K562 (cell line): ENCODE measurements at regions not wholly inside any gene's neighbourhood (a gene's known extent, or its start where the extent isn't known, plus 50 kb on each side); places are given as distances from the start of the nearest gene placed in this dataset.

Source experiments
- ATAC-seq: fragments of 200-7000 bp; cut with Tn5 transposase; 3 replicates; pipeline ENCODE4 v1.9.1; 2020; ENCODE audit warnings: moderate library complexity
- BruUV-seq: library from RNA; stranded (reverse); fragments of 400-500 nt; replicated peaks from 2 replicates; lab custom pipeline; 2021; lab: Mats Ljungman, UMichigan
- CTCF ChIA-PET: fragments of 300-600 bp; formaldehyde crosslinking; extraction: SDS; loops from one replicate; lab custom pipeline; 2021; ENCODE audit warnings: low intra/inter-chr PET ratio; lab: Yijun Ruan, JAX
- POLR2A ChIA-PET: fragments of 300-600, 350-650 bp; sonication (Branson Sonifier 250); formaldehyde crosslinking; extraction: SDS; loops from one replicate; lab custom pipeline; 2021; ENCODE audit warnings: antibody characterized with exemption, inconsistent platforms; lab: Yijun Ruan, JAX
- DNase-seq, 4 experiments: peaks; one replicate each; pipeline versions ENCODE4 v3.0.0 to v3.0.0-alpha.2; 2011 to 2018; ENCODE audit warnings: low spot score in 3 of 4, mixed read lengths in 3 of 4; ENCODE audit errors: extremely low read depth in 1 of 4
- FAIRE-seq: peaks from 2 replicates; lab custom pipeline; 2011; peaks lifted over from hg19 to GRCh38; lab: Jason Lieb, UNC
- H2AFZ ChIP-seq: 2 replicates; pipeline ENCODE4 v1.6.0; 2011; ENCODE audit warnings: low read depth, low read length, control low read depth, inconsistent platforms
- H3K27ac ChIP-seq: fragments of 200-600 bp; 3 replicates; pipeline ENCODE4 v1.8.0; 2011; ENCODE audit warnings: low read depth, mild to moderate bottlenecking, control low read depth, inconsistent platforms, low read length, moderate library complexity, mixed read lengths; ENCODE audit errors: extremely low read depth
- H3K27me3 ChIP-seq, 2 experiments: fragments of 300-600 bp in 1 of 2; 2 replicates in 1 of 2; 3 replicates in 1 of 2; pipeline versions ENCODE4 v1.6.0 to v1.8.0; 2011; ENCODE audit warnings: inconsistent platforms in 2 of 2, low read length in 2 of 2, mild to moderate bottlenecking in 1 of 2, mixed read lengths in 1 of 2, moderate library complexity in 1 of 2; ENCODE audit not compliant: control insufficient read depth in 2 of 2, insufficient read depth in 2 of 2
- H3K36me3 ChIP-seq: fragments of 300-600 bp; 3 replicates; pipeline ENCODE4 v1.8.0; 2011; ENCODE audit warnings: mild to moderate bottlenecking, low read length, inconsistent platforms; ENCODE audit not compliant: control insufficient read depth, insufficient read depth
- H3K4me1 ChIP-seq, 2 experiments: fragments of 200-600 bp in 1 of 2; replicated peaks in 1 of 2; 2 replicates in 1 of 2; 3 replicates in 1 of 2; pipeline versions ENCODE4 v1.5.1 to v1.8.0; 2011; ENCODE audit warnings: inconsistent platforms in 2 of 2, low read length in 2 of 2, mild to moderate bottlenecking in 1 of 2, mixed read lengths in 1 of 2, moderate library complexity in 1 of 2; ENCODE audit not compliant: control insufficient read depth in 2 of 2, insufficient read depth in 2 of 2
- H3K4me2 ChIP-seq: 2 replicates; pipeline ENCODE4 v1.6.1; 2011; ENCODE audit warnings: low read length, control low read depth, inconsistent platforms, mixed read lengths; ENCODE audit not compliant: insufficient read depth
- H3K4me3 ChIP-seq: fragments of 200-600 bp; sonication (generic), shearing (Covaris generic); 2 replicates; pipeline ENCODE4 v1.5.1; 2016; ENCODE audit warnings: control low read depth, inconsistent platforms
- H3K79me2 ChIP-seq: fragments of 200-600 bp; 3 replicates; pipeline ENCODE4 v1.8.0; 2011; ENCODE audit warnings: low read length, inconsistent platforms; ENCODE audit not compliant: control insufficient read depth, insufficient read depth
- H3K9ac ChIP-seq, 2 experiments: 2 replicates each; pipeline versions ENCODE4 v1.6.0 to v1.6.1; 2011; ENCODE audit warnings: low read depth in 2 of 2, low read length in 2 of 2, control low read depth in 1 of 2, inconsistent platforms in 1 of 2, mild to moderate bottlenecking in 1 of 2, mixed read lengths in 1 of 2; ENCODE audit not compliant: insufficient read depth in 1 of 2
- H3K9me1 ChIP-seq: one replicate; pipeline ENCODE4 v1.6.0; 2011; ENCODE audit warnings: inconsistent platforms, mild to moderate bottlenecking, low read length, moderate library complexity; ENCODE audit not compliant: control insufficient read depth, insufficient read depth
- H3K9me3 ChIP-seq: replicated peaks from 2 replicates; pipeline ENCODE4 v1.5.1; 2011; ENCODE audit warnings: low read depth, low read length, inconsistent platforms; ENCODE audit not compliant: control insufficient read depth, insufficient read depth
- H4K20me1 ChIP-seq: replicated peaks from 2 replicates; pipeline ENCODE4 v1.6.1; 2011; ENCODE audit warnings: low read length, inconsistent platforms, mixed read lengths; ENCODE audit not compliant: control insufficient read depth, insufficient read depth
- CEBPG ChIP-seq, 3 experiments: fragments of 200-800 bp in 1 of 3; sonication (Bioruptor generic) in 1 of 3; sonication (generic) in 1 of 3; formaldehyde crosslinking in 1 of 3; IDR thresholded peaks in 2 of 3; conservative IDR thresholded peaks in 1 of 3; 2 replicates each; pipeline versions ENCODE4 v1.6.1 to v1.8.0; 2016 to 2022; ENCODE audit warnings: missing compliant biosample characterization in 2 of 3, missing genetic modification characterization in 2 of 3, mild to moderate bottlenecking in 1 of 3, missing genetic modification reagents in 1 of 3
- CEBPZ ChIP-seq: fragments of 150-350 bp; IDR thresholded peaks from 2 replicates; pipeline ENCODE4 v1.6.1; 2014; ENCODE audit warnings: low read depth, mild to moderate bottlenecking, low read length, borderline replicate concordance
- CHD4 ChIP-seq: fragments of 200-600 bp; sonication (generic); IDR thresholded peaks from 3 replicates; pipeline ENCODE4 v1.6.1; 2012; ENCODE audit warnings: low read depth, mild to moderate bottlenecking, mixed read lengths, low read length, inconsistent platforms; ENCODE audit not compliant: insufficient read depth, insufficient replicate concordance, poor library complexity, severe bottlenecking
- E2F3 ChIP-seq: fragments of 250-450 bp; sonication (Bioruptor Pico); IDR thresholded peaks from 2 replicates; pipeline ENCODE4 v1.4.0; 2020; ENCODE audit warnings: mild to moderate bottlenecking
- EP300 ChIP-seq: IDR thresholded peaks from 2 replicates; pipeline ENCODE4 v1.6.1; 2012; ENCODE audit warnings: low read length, improper control_type of control experiment
- HMG20A ChIP-seq: fragments of 450-650 bp; formaldehyde crosslinking; conservative IDR thresholded peaks from 2 replicates; pipeline ENCODE4 v1.4.0; 2020; ENCODE audit warnings: mild to moderate bottlenecking, mixed read lengths
- HMGN3 ChIP-seq: IDR thresholded peaks from 2 replicates; pipeline ENCODE4 v1.6.1; 2011; ENCODE audit warnings: borderline replicate concordance, low read depth, mild to moderate bottlenecking, mixed read lengths, low read length; ENCODE audit not compliant: insufficient read length; ENCODE audit errors: extremely low read depth
- ILK ChIP-seq: fragments of 450-650 bp; IDR thresholded peaks from 2 replicates; pipeline ENCODE4 v1.6.1; 2016; ENCODE audit warnings: missing genetic modification characterization, low read depth, mild to moderate bottlenecking, missing compliant biosample characterization, moderate library complexity, borderline replicate concordance
- NCOA1 ChIP-seq: fragments of 450-650 bp; IDR thresholded peaks from 2 replicates; pipeline ENCODE4 v1.6.1; 2016; ENCODE audit warnings: low read depth
- NRF1 ChIP-seq, 2 experiments: fragments of 450-650 bp; IDR thresholded peaks in 1 of 2; conservative IDR thresholded peaks in 1 of 2; 2 replicates each; pipeline ENCODE4 v1.6.1; 2014; ENCODE audit warnings: mild to moderate bottlenecking in 2 of 2
- POLR2B ChIP-seq: fragments of 450-650 bp; IDR thresholded peaks from 2 replicates; pipeline ENCODE4 v1.6.1; 2018; ENCODE audit warnings: low read depth; ENCODE audit not compliant: partially characterized antibody
- SIN3B ChIP-seq: fragments of 450-650 bp; IDR thresholded peaks from 2 replicates; pipeline ENCODE4 v1.6.1; 2017; ENCODE audit warnings: low read depth, mild to moderate bottlenecking, moderate library complexity
- SMAD2 ChIP-seq: fragments of 150-350 bp; IDR thresholded peaks from 2 replicates; pipeline ENCODE4 v1.6.1; 2014; ENCODE audit warnings: low read depth, mild to moderate bottlenecking, low read length
- TEAD4 ChIP-seq, 2 experiments: sonication (generic) in 1 of 2; formaldehyde crosslinking in 1 of 2; IDR thresholded peaks; 2 replicates each; pipeline versions ENCODE4 v1.6.1 to v1.8.0; 2012 to 2022; ENCODE audit warnings: borderline replicate concordance in 1 of 2, inconsistent platforms in 1 of 2, low read length in 1 of 2, mild to moderate bottlenecking in 1 of 2, missing genetic modification reagents in 1 of 2
- ZEB2 ChIP-seq: fragments of 450-650 bp; IDR thresholded peaks from 2 replicates; pipeline ENCODE4 v1.6.1; 2016
- ZNF12 ChIP-seq: sonication (generic); formaldehyde crosslinking; IDR thresholded peaks from 2 replicates; pipeline ENCODE4 v1.4.0; 2020; ENCODE audit warnings: mild to moderate bottlenecking, missing genetic modification reagents
- ZZZ3 ChIP-seq: fragments of 450-650 bp; IDR thresholded peaks from 2 replicates; pipeline ENCODE4 v1.6.1; 2016; ENCODE audit warnings: antibody characterized with exemption, mild to moderate bottlenecking, moderate library complexity
- WGBS: fragments of 100-300 bp; shearing (Covaris generic); methylation state at CpG from one replicate; pipeline ENCODE4 v1.1.6; 2016; ENCODE audit warnings: low coverage, mixed read lengths; ENCODE audit not compliant: insufficient coverage; ENCODE audit errors: missing lambda C conversion rate; 5-methylcytosine and 5-hydroxymethylcytosine counted together
- in situ Hi-C: fragments of 300-500 bp; cut with MboI; formaldehyde crosslinking; loops from 4 replicates; pipeline ENCODE4 v1.15.0; 2018; ENCODE audit warnings: inconsistent platforms, mixed read lengths
- intact Hi-C: fragments of 100-400 bp; cut with micrococcal nuclease; formaldehyde crosslinking; loops from 2 replicates; pipeline ENCODE4 v1.14.2; 2022
- TF ChIP-seq, protein P1 (sequence below): fragments of 450-650 bp; formaldehyde crosslinking; IDR thresholded peaks from 2 replicates; pipeline ENCODE4 v1.4.0; 2020; ENCODE audit warnings: mild to moderate bottlenecking, moderate library complexity

GRCh38 chr6:165970001-165970400 is 197.7 kb downstream of the TBXT start:
- FAIRE-seq: no peak
- H3K36me3 ChIP-seq: no peaks in the 10 kb centered on the region
- no peaks in the 10 kb centered on the region for H3K9me1 ChIP-seq
- H4K20me1 ChIP-seq: no peaks in the 10 kb centered on the region
- H3K9me3 ChIP-seq: no peaks in the 10 kb centered on the region
- intact Hi-C loops: no loop called here
- H3K4me3 ChIP-seq: no peak overlapping the region
- BruUV-seq: no TSS peak
- H3K4me1 ChIP-seq: no peaks in the 10 kb centered on the region
- WGBS: 3% methylated on average over 4 of the region's 4 CpGs
- no peak overlapping the region for H3K27ac ChIP-seq
- no peak for ATAC-seq
- TF ChIP-seq SIN3B: no peak
- no peak for TF ChIP-seq CEBPG (CRISPR knock-in tag; IDR thresholded peaks at IDR 0.05)
- TF ChIP-seq CEBPG (tag; conservative IDR thresholded peaks at IDR 0.05 in 1 of 2, IDR thresholded peaks at IDR 0.05 in 1 of 2): no peak
- TF ChIP-seq NRF1 (conservative IDR thresholded peaks at IDR 0.05 in 1 of 2, IDR thresholded peaks at IDR 0.05 in 1 of 2): no peak
- TF ChIP-seq HMGN3: no peak
- TF ChIP-seq TEAD4 (IDR thresholded peaks at IDR 0.05; ENCODE audit: low read length): no peak
- TF ChIP-seq TEAD4 (CRISPR knock-in tag; IDR thresholded peaks at IDR 0.05; ENCODE audit: borderline replicate concordance): no peak
- TF ChIP-seq ZZZ3: no peak
- TF ChIP-seq EP300: no peak
- no peak for TF ChIP-seq CHD4
- TF ChIP-seq CEBPZ: no peak
- TF ChIP-seq E2F3 (CRISPR knock-in tag): no peak
- TF ChIP-seq ZEB2: no peak
- TF ChIP-seq ILK (tag): no peak
- TF ChIP-seq NCOA1: no peak
- no peak for TF ChIP-seq ZNF12 (CRISPR knock-in tag)
- no peak for TF ChIP-seq HMG20A (CRISPR knock-in tag)
- TF ChIP-seq POLR2B: no peak
- TF ChIP-seq, protein P1, sequence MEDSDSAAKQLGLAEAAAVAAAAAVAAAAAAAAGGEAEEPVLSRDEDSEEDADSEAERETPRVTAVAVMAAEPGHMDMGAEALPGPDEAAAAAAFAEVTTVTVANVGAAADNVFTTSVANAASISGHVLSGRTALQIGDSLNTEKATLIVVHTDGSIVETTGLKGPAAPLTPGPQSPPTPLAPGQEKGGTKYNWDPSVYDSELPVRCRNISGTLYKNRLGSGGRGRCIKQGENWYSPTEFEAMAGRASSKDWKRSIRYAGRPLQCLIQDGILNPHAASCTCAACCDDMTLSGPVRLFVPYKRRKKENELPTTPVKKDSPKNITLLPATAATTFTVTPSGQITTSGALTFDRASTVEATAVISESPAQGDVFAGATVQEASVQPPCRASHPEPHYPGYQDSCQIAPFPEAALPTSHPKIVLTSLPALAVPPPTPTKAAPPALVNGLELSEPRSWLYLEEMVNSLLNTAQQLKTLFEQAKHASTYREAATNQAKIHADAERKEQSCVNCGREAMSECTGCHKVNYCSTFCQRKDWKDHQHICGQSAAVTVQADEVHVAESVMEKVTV (CRISPR knock-in tag): no peak
- TF ChIP-seq SMAD2: no peak
- no peaks in the 10 kb centered on the region for H3K79me2 ChIP-seq
- H3K4me2 ChIP-seq: no peak overlapping the region
- peaks cover 0 to 7% of the 10 kb centered on the region in 2 experiments; a peak in 1 of 5 replicates for H3K27me3 ChIP-seq
- CTCF ChIA-PET: no interaction called here
- no peak for DNase-seq
- H2AFZ ChIP-seq: no peak overlapping the region
- no peak overlapping the region for H3K9ac ChIP-seq
- POLR2A ChIA-PET: no interaction called here
- in situ Hi-C loops: no loop called here
